ENCODE measurements at regions not wholly inside any gene's neighbourhood (a gene's known extent, or its start where the extent isn't known, plus 50 kb on each side); places are given as distances from the start of the nearest gene placed in this dataset.
"Not testable (repeated sequence)": the region's sequence is repeated elsewhere in the genome, so short reads cannot be mapped to it uniquely, and the experiment has no call there.

- TF ChIP-seq CTCF (IDR thresholded peaks at IDR 0.05) (no peak), POLR2A (IDR thresholded peaks at IDR 0.05) (no peak)
- intact Hi-C loops (cut with DNase I) = no loop called here
- no peaks in the 10 kb centered on the region for H3K9me3 ChIP-seq
- H3K27me3 ChIP-seq = no peaks in the 10 kb centered on the region
- DNase-seq = no peak
- H3K4me1 ChIP-seq = no peaks in the 10 kb centered on the region
- no peak overlapping the region for H3K27ac ChIP-seq
- no peak overlapping the region for H3K4me3 ChIP-seq
- 72 to 75% methylated on average over 2 of the region's 2 CpGs for WGBS, 2 donors
- ATAC-seq = no peak
- no peaks in the 10 kb centered on the region for H3K36me3 ChIP-seq (replicated peaks in 1 of 2; ENCODE audit: insufficient read depth in 1 of 2, low read depth in 2 of 2)
Measured at GRCh38 chr11:39569789-39570188, 1889.7 kb downstream of the LRRC4C start.

DNA sequence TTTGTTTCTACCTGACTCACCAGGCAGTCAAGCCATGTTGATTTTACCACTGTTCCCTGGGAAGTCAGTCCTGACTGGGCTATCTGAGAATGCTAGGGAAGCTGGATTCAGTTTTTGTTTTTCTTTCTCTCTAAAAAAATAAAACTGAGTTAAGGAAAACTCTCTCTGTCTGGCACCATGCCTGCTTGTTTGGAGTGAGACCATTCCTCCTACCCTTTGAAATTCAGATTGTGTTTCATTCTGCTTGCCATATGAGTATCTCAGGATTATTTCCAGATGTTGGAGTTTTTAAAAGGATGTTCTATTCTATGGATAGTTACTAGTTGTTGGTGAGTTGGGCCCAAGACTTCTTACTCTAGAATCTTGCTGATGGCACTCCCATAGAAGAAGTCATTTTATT, 1917.0 kb downstream of the LRRC4C start:
- Histone ChIP-seq H3K27ac (no peak overlapping the region), H3K9me3 (no peaks in the 10 kb centered on the region), H3K27me3 (no peaks in the 10 kb centered on the region), H3K36me3 (replicated peaks in 1 of 2; ENCODE audit: insufficient read depth in 1 of 2, low read depth in 2 of 2) (no peaks in the 10 kb centered on the region), H3K4me3 (no peak overlapping the region), H3K4me1 (no peaks in the 10 kb centered on the region)
- ATAC-seq = no peak
- no peak for DNase-seq
- intact Hi-C loops (cut with DNase I) = no loop called here
- TF ChIP-seq POLR2A (IDR thresholded peaks at IDR 0.05) = no peak
- no peak for TF ChIP-seq CTCF (IDR thresholded peaks at IDR 0.05)

- TF ChIP-seq POLR2A (IDR thresholded peaks at IDR 0.05) (no peak), CTCF (IDR thresholded peaks at IDR 0.05) (no peak)
- H3K9me3 ChIP-seq = no peaks in the 10 kb centered on the region
- intact Hi-C loops (cut with DNase I) = no loop called here
- WGBS, 2 donors = 67% methylated on average over 2 of the region's 2 CpGs; no CpG with 5 or more reads in 1 of the 2 donors
- H3K27ac ChIP-seq = peak overlapping the region in 1 of 4 donors; percentile 25
- no peaks in the 10 kb centered on the region for H3K27me3 ChIP-seq
- H3K4me1 ChIP-seq = no peaks in the 10 kb centered on the region
- no peak overlapping the region for H3K4me3 ChIP-seq
- DNase-seq (peak in 2 of 4 donors; percentile 7 to 23), ATAC-seq (peak; percentile 60)
- H3K36me3 ChIP-seq (replicated peaks in 1 of 2; ENCODE audit: insufficient read depth in 1 of 2, low read depth in 2 of 2) = no peaks in the 10 kb centered on the region
Measured at GRCh38 chr11:39541945-39542351, 1917.5 kb downstream of the LRRC4C start.

DNA sequence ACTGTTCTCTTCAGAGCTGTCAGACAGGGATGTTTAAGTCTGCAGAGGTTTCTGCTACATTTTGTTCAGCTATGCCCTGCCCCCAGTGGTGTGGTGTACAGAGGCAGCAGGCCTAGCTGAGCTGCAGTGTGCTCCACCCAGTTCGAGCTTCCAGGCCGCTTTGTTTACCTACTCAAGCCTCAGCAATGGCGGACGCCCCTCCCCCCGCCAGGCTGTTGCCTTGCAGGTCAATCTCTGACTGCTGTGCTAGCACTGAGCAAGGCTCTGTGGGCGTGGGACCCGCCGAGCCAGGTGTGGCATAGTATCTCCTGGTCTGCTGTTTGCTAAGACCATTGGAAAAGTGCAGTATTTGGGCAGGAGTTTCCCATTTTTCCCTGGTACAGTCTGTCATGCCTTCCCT, 1923.1 kb downstream of the LRRC4C start:
- H3K9me3 ChIP-seq; H3K27me3 ChIP-seq; H3K36me3 ChIP-seq (replicated peaks in 1 of 2; ENCODE audit: insufficient read depth in 1 of 2, low read depth in 2 of 2); H3K4me1 ChIP-seq; H3K4me3 ChIP-seq; DNase-seq; H3K27ac ChIP-seq; intact Hi-C loops (cut with DNase I); ATAC-seq: not testable (repeated sequence)
- WGBS, 2 donors = 63 to 79% methylated on average over 7 to 8 of the region's 8 CpGs

Measured in body of pancreas (tissue), 4 donors.